Inflammatory macrophage treated with lipopolysaccharide for 4 hours (primary cell): ENCODE measurements at regions not wholly inside any gene's neighbourhood (a gene's known extent, or its start where the extent isn't known, plus 50 kb on each side); places are given as distances from the start of the nearest gene placed in this dataset.
"Not testable (repeated sequence)": the region's sequence is repeated elsewhere in the genome, so short reads cannot be mapped to it uniquely, and the experiment has no call there.

Experiments used
- DNase-seq: peaks from one replicate; pipeline ENCODE4 v3.0.0-alpha.2; 2020

- DNase-seq: no peak
Measured at GRCh38 chr17:33862772-33863602, 392.1 kb upstream of the CCL2 start.

DNA sequence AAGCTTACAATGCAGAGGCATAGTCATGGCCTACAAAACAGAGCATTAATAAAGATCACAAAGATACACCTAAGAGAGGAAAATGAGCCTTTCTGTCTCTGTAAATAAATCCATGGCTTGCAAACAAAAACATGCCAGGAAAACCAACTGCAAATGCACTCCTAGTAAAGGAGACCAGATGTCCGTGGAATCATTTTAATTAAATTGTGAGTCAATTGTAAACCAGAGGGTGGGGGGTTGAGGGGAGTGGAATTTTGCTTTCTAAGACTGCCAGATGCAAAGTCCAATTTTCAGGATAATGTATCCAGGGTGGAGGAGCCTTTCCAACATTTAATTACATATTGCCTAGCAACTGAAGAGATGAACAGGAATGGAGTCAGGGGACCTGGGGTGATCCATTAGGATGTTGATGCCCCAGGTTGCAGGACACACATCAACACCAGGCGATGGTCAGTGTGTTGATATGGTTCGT, 390.3 kb upstream of the CCL2 start:
- DNase-seq: no peak

GRCh38 chr17:33868899-33869298, 386.2 kb upstream of the CCL2 start:
- DNase-seq: no peak

GRCh38 chr17:33870936-33871335, 384.1 kb upstream of the CCL2 start:
- no peak for DNase-seq

DNA sequence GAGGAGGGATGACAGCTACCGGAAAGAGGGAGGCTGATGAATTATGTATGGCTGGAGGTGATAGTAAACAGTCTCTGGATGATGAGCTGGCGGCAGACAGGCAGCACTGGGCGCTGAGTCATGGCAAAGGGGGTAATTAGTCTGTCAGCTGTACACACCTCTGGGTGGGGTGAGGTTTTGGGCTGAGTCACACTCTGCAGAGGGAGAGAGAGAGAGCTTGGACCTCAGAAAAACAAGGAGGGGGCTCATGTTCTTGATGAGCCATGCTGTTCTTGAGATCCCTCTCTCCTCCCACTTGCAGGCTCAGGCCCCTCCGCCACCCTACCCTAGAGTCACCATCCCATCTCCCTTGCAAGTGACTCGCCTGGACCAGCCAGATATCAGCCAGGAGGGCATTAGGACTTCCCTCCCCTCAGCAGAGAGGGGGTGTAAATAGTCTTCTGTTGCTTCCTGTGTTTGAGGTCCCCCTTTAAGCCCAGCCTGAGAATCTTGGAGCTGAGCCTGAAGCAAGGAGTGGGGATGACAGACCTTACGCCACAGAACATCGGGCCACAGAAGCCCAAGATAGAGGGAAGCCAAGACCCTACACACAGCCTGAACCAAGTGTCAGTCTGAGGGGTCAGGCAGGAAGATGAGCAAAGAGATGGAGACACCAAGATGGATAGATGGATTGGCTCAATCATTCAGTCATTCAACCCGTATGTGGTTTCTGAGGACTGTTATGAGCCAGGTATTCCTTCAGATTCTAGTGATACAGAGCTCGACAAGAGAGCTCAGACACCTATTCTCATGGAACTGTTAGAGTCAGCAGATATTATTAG, 383.2 kb upstream of the CCL2 start:
- no peak for DNase-seq

DNA sequence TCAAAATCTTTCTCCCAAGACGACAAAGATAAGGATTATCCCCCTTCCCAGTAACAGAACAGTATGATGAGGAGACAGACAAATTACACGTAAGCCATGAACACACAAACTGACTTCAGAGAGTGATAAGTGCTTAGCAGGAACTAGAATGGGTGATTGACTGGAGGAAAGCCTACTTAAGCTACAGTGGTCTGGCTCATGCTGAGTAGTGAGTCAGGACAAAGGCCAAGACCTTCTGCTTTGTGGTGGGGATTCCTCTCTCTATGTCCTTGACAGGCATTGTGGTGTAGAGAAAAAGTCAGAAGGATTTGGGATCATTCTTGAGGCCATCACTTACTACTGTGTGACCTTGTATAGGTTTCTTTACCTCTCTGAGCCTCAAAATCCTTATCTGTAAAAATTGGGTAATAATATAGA, 381.9 kb upstream of the CCL2 start:
- no peak for DNase-seq

- peak; percentile 6 for DNase-seq
Measured at GRCh38 chr17:33874617-33875060, 380.4 kb upstream of the CCL2 start.

- DNase-seq: no peak
Measured at GRCh38 chr17:33875973-33876372, 379.1 kb upstream of the CCL2 start.

DNA sequence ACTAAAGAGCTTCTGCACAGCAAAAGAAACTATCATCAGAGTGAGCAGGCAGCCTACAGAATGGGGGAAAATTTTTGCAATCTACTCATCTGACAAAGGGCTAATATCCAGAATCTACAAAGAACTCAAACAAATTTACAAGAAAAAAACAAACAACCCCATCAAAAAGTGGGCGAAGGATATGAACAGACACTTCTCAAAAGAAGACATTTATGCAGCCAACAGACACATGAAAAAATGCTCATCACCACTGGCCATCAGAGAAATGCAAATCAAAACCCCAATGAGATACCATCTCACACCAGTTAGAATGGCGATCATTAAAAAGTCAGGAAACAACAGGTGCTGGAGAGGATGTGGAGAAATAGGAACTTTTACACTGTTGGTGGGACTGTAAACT, 372.8 kb upstream of the CCL2 start:
- not testable (repeated sequence) for DNase-seq

GRCh38 chr17:33882677-33883076, 372.4 kb upstream of the CCL2 start:
- DNase-seq: not testable (repeated sequence)

GRCh38 chr17:33888455-33888854, 366.6 kb upstream of the CCL2 start:
- DNase-seq: no peak

GRCh38 chr17:33889040-33889439, 366.0 kb upstream of the CCL2 start:
- DNase-seq: no peak

DNA sequence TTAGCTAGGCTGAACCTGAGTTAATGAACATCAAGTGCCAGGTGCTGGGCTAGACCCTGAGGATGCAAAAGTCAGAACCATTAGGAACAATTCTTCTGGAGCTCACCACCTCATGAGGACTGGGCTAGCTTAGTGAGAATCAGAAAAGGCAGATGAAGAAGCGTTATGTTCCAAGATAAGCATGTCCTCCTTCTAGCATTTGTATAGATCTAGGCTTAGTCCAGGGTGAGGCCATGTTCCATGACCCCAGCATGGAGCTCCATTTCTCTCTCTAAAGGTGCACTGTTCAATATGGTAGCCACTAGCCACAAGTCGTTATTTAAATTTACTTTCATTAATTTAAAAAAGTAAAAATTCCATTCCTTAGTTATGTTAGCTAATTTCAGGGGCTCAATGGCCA, 365.3 kb upstream of the CCL2 start:
- DNase-seq: no peak

DNA sequence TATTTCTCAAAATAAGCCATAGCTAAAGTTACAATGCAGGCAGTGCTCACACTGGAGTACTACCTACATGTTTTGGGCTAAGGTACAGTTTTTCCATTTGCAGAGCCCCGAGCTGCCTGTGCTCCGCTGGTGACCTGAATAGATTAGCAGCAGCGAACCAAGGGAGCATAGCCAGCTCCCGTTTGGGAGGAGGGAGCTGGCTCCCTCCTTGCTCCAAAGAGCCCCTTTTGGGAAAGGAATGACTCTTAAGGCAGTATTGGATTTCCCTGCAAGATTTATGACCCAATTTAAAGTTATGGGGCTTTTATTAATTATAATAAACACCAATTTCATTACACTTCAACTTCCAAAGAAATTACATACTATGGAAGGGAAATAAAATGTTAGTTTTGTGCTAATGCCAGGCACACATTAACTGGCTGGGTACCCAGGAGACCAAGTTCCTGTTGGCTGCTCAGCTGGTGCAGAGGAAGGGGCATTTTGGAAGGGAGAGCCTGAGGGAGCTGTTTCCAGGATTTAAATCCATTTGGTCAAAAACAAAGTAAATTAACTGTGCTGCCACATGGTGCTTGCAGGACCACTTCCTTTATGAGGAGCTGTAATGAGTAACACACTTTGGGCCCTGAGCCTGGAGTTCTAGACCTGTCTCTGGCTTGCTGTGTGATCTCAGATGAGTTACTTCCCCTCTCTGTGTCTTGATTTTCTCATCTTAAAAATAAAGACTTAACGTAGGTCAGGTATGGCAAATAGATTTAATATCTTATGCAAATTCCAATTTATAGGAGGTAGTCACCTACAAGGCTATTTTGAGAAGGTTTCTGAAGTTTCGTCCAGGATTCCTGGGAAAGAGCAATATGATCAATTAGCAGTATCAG, 362.1 kb upstream of the CCL2 start:
- no peak for DNase-seq

GRCh38 chr17:33895491-33895890, 359.6 kb upstream of the CCL2 start:
- DNase-seq: no peak

- DNase-seq: no peak
Measured at GRCh38 chr17:33896263-33896662, 358.8 kb upstream of the CCL2 start.

- no peak for DNase-seq
Measured at GRCh38 chr17:33901085-33901484, 354.0 kb upstream of the CCL2 start.

DNA sequence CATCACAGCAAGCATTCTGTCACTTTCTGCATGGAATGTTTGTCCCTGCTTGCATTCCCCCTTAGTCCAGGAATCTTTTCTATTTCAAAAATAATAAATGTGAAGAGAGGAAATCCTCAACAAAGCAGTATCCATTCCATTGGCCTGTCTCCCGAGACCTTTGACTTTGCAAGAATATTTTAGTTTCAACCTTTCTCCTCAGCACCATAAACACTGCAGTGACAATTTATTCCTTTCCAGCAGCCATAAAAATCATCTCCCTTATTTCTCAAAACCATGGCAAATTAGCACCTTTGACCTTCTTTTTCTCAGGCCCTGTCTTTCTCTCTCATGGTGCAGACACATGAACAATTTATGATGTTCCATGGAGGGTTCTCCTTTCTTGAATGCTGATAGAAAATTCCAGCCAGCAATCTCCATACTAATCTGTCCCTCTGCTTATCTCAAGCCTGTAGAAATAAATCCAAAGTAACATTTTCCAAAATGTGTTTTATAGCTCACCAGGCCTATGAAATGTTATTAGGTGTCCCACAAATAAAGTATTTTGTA, 352.1 kb upstream of the CCL2 start:
- no peak for DNase-seq

GRCh38 chr17:33904476-33904875, 350.6 kb upstream of the CCL2 start:
- no peak for DNase-seq

GRCh38 chr17:33905338-33905800, 349.7 kb upstream of the CCL2 start:
- DNase-seq: no peak

GRCh38 chr17:33908363-33909064, 346.6 kb upstream of the CCL2 start:
- DNase-seq: no peak
